ENCODE measurements at regions not wholly inside any gene's neighbourhood (a gene's known extent, or its start where the extent isn't known, plus 50 kb on each side); places are given as distances from the start of the nearest gene placed in this dataset.
"Not testable (repeated sequence)": the region's sequence is repeated elsewhere in the genome, so short reads cannot be mapped to it uniquely, and the experiment has no call there.

- DNase-seq = no peak
These were observed 237.0 kb downstream of the NFATC2 start for GRCh38 chr20:51305316-51306052.

DNA sequence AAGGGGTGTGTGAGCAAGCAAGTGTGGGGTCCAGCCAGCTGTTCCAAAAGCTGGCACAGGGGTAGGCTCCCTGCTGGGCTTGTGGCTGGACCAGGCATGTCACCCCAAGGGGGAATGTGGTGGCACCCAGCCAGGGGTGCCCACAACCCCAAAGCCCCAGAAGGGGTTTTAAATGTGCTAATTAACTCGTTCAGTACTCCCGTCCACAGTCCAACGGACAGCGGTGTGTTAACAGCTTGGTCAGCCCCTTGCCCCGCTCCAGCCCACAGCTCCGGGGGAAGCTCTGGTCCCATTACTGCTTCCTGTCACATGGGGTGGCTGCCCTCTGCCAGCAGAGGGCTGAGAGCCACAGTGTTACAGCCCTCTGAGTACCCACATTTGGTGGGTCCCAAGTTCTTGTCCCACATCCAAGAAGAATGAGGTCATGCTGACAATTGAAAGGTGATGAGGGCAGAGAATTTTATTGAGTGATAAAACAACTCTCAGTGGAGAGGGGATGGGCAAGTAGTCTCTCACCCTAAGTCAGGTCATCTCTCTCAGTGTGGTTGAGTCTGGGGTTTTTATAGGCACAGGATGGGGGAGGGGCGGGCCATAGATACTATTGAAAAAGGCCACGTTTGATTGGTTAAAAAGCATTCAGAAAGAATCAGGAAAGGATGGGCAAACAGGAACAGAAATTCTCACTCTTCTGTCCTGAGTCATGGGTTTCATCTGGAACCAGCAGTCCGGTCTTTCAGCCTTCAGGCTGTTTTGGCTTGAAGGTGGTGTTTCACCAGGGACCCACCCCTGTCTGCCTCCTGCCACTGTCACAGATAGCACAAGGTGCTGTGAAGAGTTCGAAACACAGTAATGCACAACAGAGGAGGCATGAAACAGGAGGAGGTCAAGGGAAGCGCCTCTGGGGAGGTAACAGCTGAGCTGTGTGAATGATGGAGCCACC is 238.5 kb downstream of the NFATC2 start:
- no peak for DNase-seq

GRCh38 chr20:51301026-51301425 is 241.5 kb downstream of the NFATC2 start:
- no peak for DNase-seq

DNA sequence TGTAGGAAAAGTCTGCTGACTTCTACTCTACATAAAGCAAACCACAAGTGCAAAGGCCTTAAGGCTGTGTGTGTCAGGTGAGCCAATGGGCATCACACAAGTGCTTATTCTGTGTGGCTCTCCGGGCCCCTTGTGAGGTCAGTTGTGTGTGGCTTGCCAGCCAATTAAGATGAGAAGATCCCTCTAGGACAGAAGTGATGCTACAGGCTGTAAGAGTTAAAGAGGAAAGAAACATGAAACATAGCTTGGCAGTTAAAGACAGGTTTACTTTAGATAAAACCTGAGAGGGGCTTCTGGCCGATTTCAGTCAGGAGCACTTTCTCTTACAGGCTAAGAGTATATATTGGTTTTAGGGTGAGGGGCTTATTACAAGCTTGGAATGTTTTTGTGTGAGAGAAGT is 242.4 kb downstream of the NFATC2 start:
- no peak for DNase-seq

DNA sequence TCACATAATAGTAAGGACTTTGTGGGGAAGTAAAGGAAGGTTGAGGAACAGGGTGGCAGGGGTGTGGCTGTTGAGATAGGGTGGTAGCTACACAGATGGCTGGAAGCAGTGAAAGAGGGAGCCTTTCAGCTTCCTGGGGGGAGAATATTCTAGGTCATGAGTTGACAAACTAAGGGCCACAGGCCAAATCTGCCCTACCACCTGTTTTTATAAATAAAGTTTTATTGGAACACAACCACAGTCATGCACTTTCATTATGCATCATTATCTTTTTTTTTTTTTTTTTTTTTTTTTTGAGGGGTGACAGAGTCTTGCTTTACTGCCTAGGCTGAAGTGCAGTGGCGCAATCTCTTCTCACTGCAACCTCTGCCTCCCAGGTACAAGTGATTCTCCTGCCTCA is 243.1 kb downstream of the NFATC2 start:
- DNase-seq = no peak

GRCh38 chr20:51298141-51298749 is 244.3 kb downstream of the NFATC2 start:
- DNase-seq = no peak

DNA sequence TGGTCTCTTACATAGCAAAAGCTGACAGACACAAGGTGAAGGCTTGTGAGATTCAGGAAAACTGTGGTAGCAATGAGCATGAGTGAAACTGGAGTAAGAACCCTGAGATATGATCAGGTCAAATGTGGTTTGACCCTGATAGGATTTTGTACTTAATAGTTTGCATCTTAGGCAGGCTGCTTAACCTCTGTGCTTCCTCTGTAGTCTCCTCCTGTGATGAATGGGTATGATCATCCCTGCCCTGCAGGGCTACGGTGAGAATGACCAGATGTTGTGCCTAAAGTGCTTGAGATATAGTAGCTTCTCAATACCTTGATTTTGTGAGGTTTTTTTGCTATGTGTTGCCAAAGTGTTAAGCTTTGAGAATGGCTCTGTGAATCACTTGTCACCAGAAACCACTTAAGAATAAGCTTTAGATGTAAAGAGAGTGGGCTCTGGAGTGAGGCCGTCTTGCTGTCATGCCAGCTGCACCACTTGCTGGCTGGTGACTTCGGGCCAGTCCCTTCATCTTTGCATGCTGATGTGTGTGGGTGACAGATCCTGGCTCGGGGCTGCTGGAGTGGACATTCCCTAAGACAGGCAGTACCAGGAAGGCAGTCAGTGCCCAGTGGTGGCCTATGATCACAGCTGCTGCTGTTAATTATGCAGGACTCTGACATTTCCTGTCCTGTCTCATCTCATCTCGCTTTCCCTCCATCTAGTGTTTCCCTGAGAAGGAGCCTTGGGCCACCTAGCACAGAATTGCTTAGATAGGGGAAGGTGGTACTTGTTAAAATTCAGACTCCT is 254.7 kb downstream of the NFATC2 start:
- no peak for DNase-seq

GRCh38 chr20:51286758-51287157 is 255.8 kb downstream of the NFATC2 start:
- no peak for DNase-seq

DNA sequence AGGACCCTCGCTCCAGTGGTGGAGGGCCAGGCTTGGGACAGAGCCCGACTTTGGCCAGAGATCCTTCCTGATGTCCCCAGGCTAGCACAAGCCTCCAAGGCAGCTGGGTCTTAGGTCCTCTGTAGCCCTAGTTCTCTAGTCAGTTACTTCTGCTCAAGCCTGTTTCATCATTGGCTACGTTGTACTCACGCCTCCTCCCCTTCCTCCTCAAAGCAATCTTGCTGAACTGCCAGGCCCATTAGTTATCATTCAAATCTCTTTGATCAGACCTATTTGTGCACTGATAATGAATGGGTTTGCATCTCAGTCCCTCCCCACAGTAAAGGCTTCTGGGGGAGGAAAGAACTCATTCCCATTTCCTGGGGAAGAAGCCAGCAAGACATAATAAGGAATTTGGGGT is 256.8 kb downstream of the NFATC2 start:
- DNase-seq = no peak

DNA sequence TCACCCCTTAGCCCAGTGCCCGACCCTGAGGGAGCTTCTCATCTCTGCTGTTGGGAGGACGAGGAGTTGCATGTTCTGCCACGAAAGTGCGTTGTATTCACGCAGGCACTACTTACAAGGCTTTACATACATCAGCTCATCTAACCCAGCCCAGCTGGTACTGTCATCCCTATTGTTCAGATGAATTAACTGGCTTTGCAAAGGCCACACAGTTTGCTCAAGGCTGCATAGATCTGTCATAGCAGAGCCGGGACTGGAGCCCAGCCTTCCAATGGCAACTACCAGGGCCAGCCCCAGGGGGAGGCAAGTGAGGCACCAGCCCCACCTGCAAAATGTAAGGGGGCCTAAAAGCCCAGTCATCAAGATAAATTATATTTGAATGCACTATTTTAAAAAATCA is 257.6 kb downstream of the NFATC2 start:
- DNase-seq = no peak

DNA sequence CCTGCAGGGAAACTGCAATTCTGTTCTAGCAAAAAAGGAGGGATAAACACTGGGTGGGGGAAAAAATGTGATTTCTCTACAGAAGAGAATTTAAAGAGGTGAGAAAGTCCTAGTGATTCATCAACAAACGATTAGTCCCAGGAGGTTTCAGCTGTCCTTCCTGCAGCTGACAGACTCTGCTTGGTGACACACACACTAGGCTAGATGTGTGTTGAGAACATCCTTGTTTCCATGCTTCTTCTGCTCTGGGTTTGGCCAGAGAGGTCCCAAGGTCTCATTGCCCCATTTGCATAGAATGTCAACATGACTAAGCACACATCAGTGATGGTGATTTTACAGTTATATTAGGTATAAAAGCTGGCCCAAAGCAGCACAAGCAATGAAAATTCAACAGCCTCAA is 258.3 kb downstream of the NFATC2 start:
- DNase-seq = no peak

DNA sequence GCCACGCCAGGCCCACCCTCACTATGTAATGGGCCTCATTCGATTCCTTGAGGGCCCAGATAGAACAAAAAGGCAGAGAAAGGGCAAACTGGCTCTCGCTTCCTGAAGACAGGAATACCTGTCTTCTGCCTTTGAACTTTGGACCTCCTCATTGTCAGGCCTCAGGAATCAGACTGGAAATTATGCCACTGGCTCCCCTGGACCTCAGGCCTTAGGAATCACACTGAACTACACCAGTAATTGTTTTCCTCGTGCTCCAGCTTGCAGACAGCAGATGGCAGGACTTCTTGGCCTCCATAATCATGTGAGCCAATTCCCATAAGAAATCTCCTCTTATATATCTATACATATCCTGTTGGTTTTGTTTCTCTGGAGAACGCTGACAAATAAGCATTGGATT is 258.6 kb upstream of the KCNG1 start:
- no peak for DNase-seq

DNA sequence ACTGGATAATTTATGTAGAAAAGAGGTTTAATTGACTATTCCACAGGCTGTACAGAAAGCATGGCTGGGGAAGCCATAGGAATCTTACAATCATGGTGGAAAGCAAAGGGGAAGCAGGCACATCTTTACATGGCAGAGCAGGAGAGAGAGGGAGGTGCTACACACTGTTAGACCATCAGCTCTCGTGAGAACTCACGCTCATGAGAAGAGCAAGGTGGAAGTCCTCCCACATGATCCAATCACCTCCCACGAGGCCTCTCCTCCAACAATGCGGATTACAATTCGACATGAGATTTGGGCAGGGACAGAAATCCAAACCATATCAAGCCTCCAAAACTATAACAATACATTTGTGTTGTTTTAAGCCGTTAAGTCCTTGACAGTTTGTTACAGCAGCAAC is 257.1 kb upstream of the KCNG1 start:
- no peak for DNase-seq

DNA sequence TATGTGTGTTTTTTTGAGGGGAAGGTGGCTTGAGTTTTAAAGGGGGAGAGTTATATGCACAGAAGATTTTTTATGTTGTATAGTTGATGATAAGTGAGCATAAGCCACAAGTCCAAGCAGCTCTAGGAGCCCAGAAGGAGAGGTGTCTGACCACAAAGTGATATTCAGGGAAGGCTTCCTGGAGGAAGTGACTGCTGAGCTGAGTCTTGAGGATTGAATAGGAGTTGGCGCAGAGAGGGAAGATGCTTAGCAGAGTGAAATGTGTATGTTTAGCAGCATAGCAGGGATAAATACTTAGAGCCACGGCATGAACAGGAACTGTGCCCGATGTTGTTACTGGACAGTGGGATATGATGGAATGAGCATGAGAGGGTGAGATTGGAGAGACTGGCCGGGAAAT is 255.1 kb upstream of the KCNG1 start:
- DNase-seq = no peak

DNA sequence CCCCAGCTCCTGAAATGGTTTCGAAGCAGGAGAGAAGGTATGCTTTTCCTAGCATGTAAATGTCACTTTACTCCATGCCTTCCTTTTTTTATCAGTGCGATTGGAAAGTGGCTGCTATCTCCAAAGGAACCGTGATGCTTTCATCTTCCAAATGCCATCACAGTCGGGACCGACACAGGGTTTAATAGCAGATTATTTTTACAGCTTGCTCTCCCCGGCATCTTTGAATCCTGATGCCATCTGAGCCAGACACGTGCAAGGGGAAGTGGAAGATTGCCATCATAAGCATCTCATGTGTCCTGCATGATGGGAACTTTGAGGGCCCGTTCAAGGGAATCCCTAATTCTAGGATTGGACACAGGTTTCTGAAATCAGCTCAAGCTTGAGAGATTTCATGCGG is 253.4 kb upstream of the KCNG1 start:
- DNase-seq = no peak

GRCh38 chr20:51275826-51276225 is 252.9 kb upstream of the KCNG1 start:
- DNase-seq = no peak

DNA sequence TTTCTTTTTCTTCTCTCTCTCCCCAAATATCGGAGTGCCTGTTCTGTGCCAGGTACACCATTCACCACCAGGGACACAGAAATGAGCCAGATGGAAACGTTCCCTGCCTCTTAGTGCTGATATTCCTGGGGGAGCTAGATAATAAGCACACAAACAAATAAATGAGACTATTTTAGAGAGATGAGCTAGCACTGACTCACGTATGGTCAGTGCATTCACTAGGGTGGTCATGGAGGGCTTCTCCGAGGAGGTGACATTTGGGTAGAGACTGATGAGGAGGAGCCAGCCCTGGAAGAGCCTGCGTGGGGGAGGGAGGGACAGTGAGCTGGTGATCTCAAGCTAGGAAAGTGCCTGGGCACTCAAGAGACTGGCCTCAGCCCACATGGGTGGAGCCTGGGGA is 252.3 kb upstream of the KCNG1 start:
- DNase-seq = no peak

- DNase-seq = peak; percentile 37
These were observed 249.5 kb upstream of the KCNG1 start for GRCh38 chr20:51272401-51272800.

- no peak for DNase-seq
These were observed 249.0 kb upstream of the KCNG1 start for GRCh38 chr20:51271931-51272330.

GRCh38 chr20:51271289-51271688 is 248.4 kb upstream of the KCNG1 start:
- DNase-seq = not testable (repeated sequence)

- no peak for DNase-seq
These were observed 246.8 kb upstream of the KCNG1 start for GRCh38 chr20:51269671-51270070.

- DNase-seq = no peak
These were observed 244.8 kb upstream of the KCNG1 start for GRCh38 chr20:51267679-51268078.

DNA sequence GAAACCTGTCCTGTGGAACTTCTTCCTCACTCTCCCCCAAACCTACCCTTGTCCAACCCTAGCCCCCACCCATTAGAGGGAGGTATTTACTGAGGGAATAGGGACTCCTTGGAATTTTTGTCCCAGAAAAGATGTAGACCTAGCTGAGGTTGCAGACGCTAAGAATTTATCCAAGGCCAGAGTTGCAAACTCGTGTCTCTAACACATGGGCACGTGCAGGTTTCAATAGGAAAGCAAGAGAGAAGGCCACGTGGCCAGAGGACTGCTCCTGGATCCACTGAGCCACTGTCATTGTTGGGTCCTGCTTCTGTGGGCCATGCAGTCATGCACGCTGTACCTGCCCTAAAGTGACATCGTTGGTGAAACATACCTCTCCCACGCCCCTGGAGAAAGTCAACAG is 243.4 kb upstream of the KCNG1 start:
- DNase-seq = no peak

Data from RPMI8226 (cell line).